HEK293T (cell line): ENCODE measurements at regions not wholly inside any gene's neighbourhood (a gene's known extent, or its start where the extent isn't known, plus 50 kb on each side); places are given as distances from the start of the nearest gene placed in this dataset.

ENCODE experiments used
- CTCF ChIA-PET: fragments of 350-600 bp; formaldehyde crosslinking; extraction: SDS; loops from one replicate; lab custom pipeline; 2021; ENCODE audit warnings: antibody characterized with exemption, inconsistent platforms; lab: Yijun Ruan, JAX
- POLR2A ChIA-PET: fragments of 350-600 bp; formaldehyde crosslinking; extraction: SDS; loops from one replicate; lab custom pipeline; 2020; ENCODE audit warnings: antibody characterized with exemption, inconsistent platforms; lab: Yijun Ruan, JAX
- DNase-seq: peaks from one replicate; pipeline ENCODE4 v3.0.0; 2012; ENCODE audit warnings: mixed read lengths; ENCODE audit errors: extremely low spot score
- ARNT ChIP-seq: fragments of 450-650 bp; IDR thresholded peaks from 2 replicates; pipeline ENCODE4 v1.6.1; 2017; ENCODE audit warnings: mild to moderate bottlenecking
- BHLHE40 ChIP-seq: fragments of 450-650 bp; IDR thresholded peaks from 2 replicates; pipeline ENCODE4 v1.6.1; 2016; ENCODE audit warnings: mild to moderate bottlenecking, moderate library complexity, borderline replicate concordance
- CTBP1 ChIP-seq: fragments of 450-650 bp; IDR thresholded peaks from 2 replicates; pipeline ENCODE4 v1.6.1; 2016; ENCODE audit warnings: borderline replicate concordance
- ELF4 ChIP-seq: fragments of 450-650 bp; IDR thresholded peaks from 2 replicates; pipeline ENCODE4 v1.6.1; 2017; ENCODE audit warnings: antibody characterized with exemption
- FOXA1 ChIP-seq: fragments of 450-650 bp; IDR thresholded peaks from 2 replicates; pipeline ENCODE4 v1.6.1; 2016; ENCODE audit warnings: mild to moderate bottlenecking
- FOXK2 ChIP-seq: fragments of 450-650 bp; IDR thresholded peaks from 2 replicates; pipeline ENCODE4 v1.6.1; 2016; ENCODE audit warnings: mild to moderate bottlenecking
- FOXM1 ChIP-seq: fragments of 450-650 bp; IDR thresholded peaks from 2 replicates; pipeline ENCODE4 v1.6.1; 2017; ENCODE audit warnings: mild to moderate bottlenecking, borderline replicate concordance
- HDGF ChIP-seq: fragments of 450-650 bp; IDR thresholded peaks from 2 replicates; pipeline ENCODE4 v1.6.1; 2017; ENCODE audit warnings: antibody characterized with exemption, borderline replicate concordance
- L3MBTL2 ChIP-seq: fragments of 450-650 bp; conservative IDR thresholded peaks from 2 replicates; pipeline ENCODE4 v1.6.1; 2016; ENCODE audit warnings: mild to moderate bottlenecking
- LEF1 ChIP-seq: fragments of 450-650 bp; IDR thresholded peaks from 2 replicates; pipeline ENCODE4 v1.6.1; 2017; ENCODE audit warnings: mild to moderate bottlenecking, borderline replicate concordance
- NFRKB ChIP-seq: fragments of 450-650 bp; IDR thresholded peaks from 2 replicates; pipeline ENCODE4 v1.6.1; 2016; ENCODE audit warnings: mild to moderate bottlenecking, moderate library complexity
- PKNOX1 ChIP-seq: fragments of 450-650 bp; IDR thresholded peaks from 2 replicates; pipeline ENCODE4 v1.6.1; 2016
- SP1 ChIP-seq: fragments of 450-650 bp; IDR thresholded peaks from 2 replicates; pipeline ENCODE4 v1.6.1; 2017
- SUZ12 ChIP-seq: fragments of 450-650 bp; IDR thresholded peaks from 2 replicates; pipeline ENCODE4 v1.6.1; 2016; ENCODE audit warnings: mild to moderate bottlenecking
- TARDBP ChIP-seq: fragments of 450-650 bp; IDR thresholded peaks from 2 replicates; pipeline ENCODE4 v1.6.1; 2016
- ZNF384 ChIP-seq: fragments of 450-650 bp; IDR thresholded peaks from 2 replicates; pipeline ENCODE4 v1.6.1; 2016

GRCh38 chr4:126756050-126756829 is 876.5 kb upstream of the INTU start:
- CTCF ChIA-PET, result interaction anchor here (0.5 kb wide), 1 partner anchor 14 kb away, joined by 3 read pairs; no protein-coding TSS in a partner anchor
- POLR2A ChIA-PET, result no interaction called here
- no peak for DNase-seq
- TF ChIP-seq FOXA1 (no peak), PKNOX1 (no peak), HDGF (no peak), TARDBP (no peak)

- CTCF ChIA-PET, result no interaction called here
- TF ChIP-seq PKNOX1, result no peak
- TF ChIP-seq LEF1, result no peak
- TF ChIP-seq BHLHE40, result no peak
- POLR2A ChIA-PET, result no interaction called here
- no peak for DNase-seq
Measured at GRCh38 chr4:126757219-126757618, 875.5 kb upstream of the INTU start.

DNA sequence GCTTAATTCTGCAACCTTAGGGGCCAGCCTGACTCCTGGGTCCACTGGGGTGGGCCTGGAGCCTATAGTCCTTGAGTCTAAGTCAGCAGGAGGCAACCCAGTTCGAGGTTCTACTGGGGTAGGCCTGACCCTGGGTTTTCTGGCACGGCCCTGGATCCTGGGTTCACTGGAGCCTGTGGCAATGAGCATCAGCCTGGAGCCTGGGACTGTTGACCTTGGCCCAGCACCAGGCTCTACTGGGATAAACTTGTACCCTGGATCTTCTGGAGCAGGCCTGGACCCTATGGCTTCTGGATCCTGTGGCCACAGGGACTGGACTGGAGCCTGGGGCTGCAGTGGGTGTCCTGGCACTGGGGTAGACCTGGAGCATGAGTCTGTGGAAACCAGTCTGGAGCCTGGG is 874.3 kb upstream of the INTU start:
- CTCF ChIA-PET, result no interaction called here
- POLR2A ChIA-PET, result no interaction called here
- no peak for DNase-seq

GRCh38 chr4:126761947-126762662 is 870.7 kb upstream of the INTU start:
- TF ChIP-seq SUZ12 (no peak), ELF4 (no peak), TARDBP (no peak), SP1 (no peak), ZNF384 (no peak), L3MBTL2 (no peak), LEF1 (no peak), FOXK2 (no peak), FOXM1 (no peak), BHLHE40 (no peak), PKNOX1 (no peak), HDGF (no peak), FOXA1 (no peak), ARNT (no peak), NFRKB (no peak), CTBP1 (no peak)
- ChIA-PET CTCF (no interaction called here), POLR2A (no interaction called here)
- DNase-seq, result no peak

More for the DNA sequence above, 874.3 kb upstream of the INTU start:
- no peak for TF ChIP-seq LEF1
- no peak for TF ChIP-seq TARDBP
- no peak for TF ChIP-seq FOXA1
- no peak for TF ChIP-seq ARNT
- no peak for TF ChIP-seq BHLHE40
- TF ChIP-seq HDGF, result no peak

GRCh38 chr4:126762663-126763247 is 870.0 kb upstream of the INTU start:
- TF ChIP-seq HDGF (no peak), LEF1 (no peak), FOXK2 (no peak), FOXA1 (no peak), NFRKB (no peak), CTBP1 (no peak), SUZ12 (no peak), ARNT (no peak), FOXM1 (no peak), L3MBTL2 (no peak), PKNOX1 (no peak), ZNF384 (no peak), SP1 (no peak), BHLHE40 (no peak)
- CTCF ChIA-PET, result no interaction called here
- no peak for DNase-seq
- POLR2A ChIA-PET, result no interaction called here

DNA sequence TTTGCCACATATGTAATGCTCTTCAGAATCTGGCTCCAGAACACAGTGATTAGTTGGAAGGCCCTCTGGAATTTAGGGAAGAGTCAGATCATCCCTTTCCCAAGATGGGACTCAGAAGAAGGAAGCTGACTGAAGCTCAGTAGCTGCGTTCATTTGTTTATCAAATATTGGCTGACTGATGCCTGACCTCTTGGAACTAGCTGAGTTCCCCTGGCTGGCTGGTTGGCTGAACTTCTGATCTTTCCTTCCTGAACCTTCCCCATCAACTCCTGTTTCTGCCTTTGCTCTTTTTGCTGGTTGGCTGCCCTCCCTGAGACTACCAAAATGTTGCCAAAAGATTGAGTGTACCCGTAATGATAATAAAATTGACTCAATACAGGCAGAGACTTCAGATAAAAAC is 866.5 kb upstream of the INTU start:
- DNase-seq, result no peak
- TF ChIP-seq FOXM1 (no peak), ELF4 (no peak), NFRKB (no peak), ZNF384 (no peak)
- CTCF ChIA-PET, result no interaction called here
- POLR2A ChIA-PET, result no interaction called here
